ENCODE measurements at regions not wholly inside any gene's neighbourhood (a gene's known extent, or its start where the extent isn't known, plus 50 kb on each side); places are given as distances from the start of the nearest gene placed in this dataset.

DNA sequence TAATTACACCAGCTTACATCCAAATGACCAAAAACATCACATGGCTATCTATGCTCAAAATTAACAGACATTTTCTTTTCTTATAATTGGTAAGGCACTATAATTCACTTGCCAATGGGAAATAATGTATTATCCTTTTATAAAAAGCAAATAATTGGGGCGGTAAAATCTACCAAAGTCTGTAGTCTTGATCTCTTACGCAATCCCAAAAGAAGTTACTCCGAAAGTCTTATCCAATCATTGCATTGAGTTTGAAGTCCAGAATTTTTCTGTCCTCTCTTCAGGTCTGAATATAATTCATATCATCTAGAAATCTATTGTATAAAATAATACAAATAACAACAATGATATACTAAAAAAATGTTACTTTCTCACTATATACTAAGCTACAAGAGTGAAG, 273.3 kb upstream of the CADM2 start:
- TF ChIP-seq GABPA (IDR thresholded peaks at IDR 0.05 in 1 of 2, conservative IDR thresholded peaks at IDR 0.05 in 1 of 2) = no peak
- no peak for TF ChIP-seq CTCF (IDR thresholded peaks at IDR 0.05; ENCODE audit: low read depth, low read length, missing input control)
- TF ChIP-seq REST (IDR thresholded peaks at IDR 0.05) = no peak
- TF ChIP-seq SP1 (IDR thresholded peaks at IDR 0.05) = no peak
- no peak for TF ChIP-seq ZBTB33 (IDR thresholded peaks at IDR 0.05)
- no peak for TF ChIP-seq FOXA1 (IDR thresholded peaks at IDR 0.05)
- TF ChIP-seq YY1 (IDR thresholded peaks at IDR 0.05) = no peak
- TF ChIP-seq EGR1 (IDR thresholded peaks at IDR 0.05; ENCODE audit: low read depth in 2 of 2) = no peak
- TF ChIP-seq RAD21 (IDR thresholded peaks at IDR 0.05) = no peak
- no peak for TF ChIP-seq TAF1 (conservative IDR thresholded peaks at IDR 0.05)
- no peak for TF ChIP-seq MAX (IDR thresholded peaks at IDR 0.05)
- no peak for TF ChIP-seq ATF3 (IDR thresholded peaks at IDR 0.05)
- TF ChIP-seq JUND (IDR thresholded peaks at IDR 0.05) = no peak

All from liver (tissue), 3 donors.